NB4 (cell line): ENCODE measurements at regions not wholly inside any gene's neighbourhood (a gene's known extent, or its start where the extent isn't known, plus 50 kb on each side); places are given as distances from the start of the nearest gene placed in this dataset.

ENCODE experiments used
- CTCF ChIP-seq: IDR thresholded peaks from one replicate; pipeline ENCODE4 v1.5.1; 2012; ENCODE audit warnings: low read depth, low read length
- POLR2A ChIP-seq: IDR thresholded peaks from 2 replicates; pipeline ENCODE4 v1.6.1; 2011; ENCODE audit warnings: mild to moderate bottlenecking; ENCODE audit not compliant: insufficient read length; ENCODE audit errors: extremely low read depth

- TF ChIP-seq CTCF (no peak), POLR2A (no peak)
Observed at GRCh38 chr9:75422944-75423522, 334.7 kb downstream of the OSTF1 start.
